OCI-LY7 (cell line): ENCODE measurements at regions not wholly inside any gene's neighbourhood (a gene's known extent, or its start where the extent isn't known, plus 50 kb on each side); places are given as distances from the start of the nearest gene placed in this dataset.

ENCODE experiments used
- BruUV-seq: library from RNA; stranded (reverse); fragments of 400-500 nt; replicated peaks from 2 replicates; lab custom pipeline; 2021; lab: Mats Ljungman, UMichigan
- CTCF ChIA-PET: fragments of 300-600 bp; sonication (Branson Sonifier 250); formaldehyde crosslinking; loops from one replicate; lab custom pipeline; 2022; ENCODE audit warnings: antibody characterized with exemption; ENCODE audit not compliant: unreplicated experiment; lab: Charles Lee
- POLR2A ChIA-PET: fragments of 300-600 bp; sonication (Branson Sonifier 250); formaldehyde crosslinking; loops from one replicate; lab custom pipeline; 2022; ENCODE audit warnings: antibody characterized with exemption; lab: Charles Lee
- DNase-seq: peaks from one replicate; pipeline ENCODE4 v3.0.0-alpha.2; 2015; ENCODE audit warnings: low spot score
- H2AFZ ChIP-seq: fragments of 200-600 bp; sonication (generic), shearing (Covaris generic); 2 replicates; pipeline ENCODE4 v1.6.1; 2014; ENCODE audit warnings: mild to moderate bottlenecking, antibody characterized with exemption, low read length, moderate library complexity
- H3K27ac ChIP-seq: fragments of 200-600 bp; sonication (generic); 2 replicates; pipeline ENCODE4 v1.5.1; 2014; ENCODE audit warnings: mixed run types, low read depth, mild to moderate bottlenecking, moderate library complexity, low read length, inconsistent platforms; ENCODE audit not compliant: poor library complexity, severe bottlenecking
- H3K36me3 ChIP-seq: fragments of 200-600 bp; sonication (generic); 2 replicates; pipeline ENCODE4 v1.6.1; 2014; ENCODE audit warnings: mild to moderate bottlenecking, antibody characterized with exemption, low read length, moderate library complexity, mixed read lengths; ENCODE audit not compliant: insufficient read depth
- H3K4me1 ChIP-seq: fragments of 200-600 bp; sonication (generic); 2 replicates; pipeline ENCODE4 v1.5.1; 2014; ENCODE audit warnings: mild to moderate bottlenecking, low read length; ENCODE audit not compliant: insufficient read depth, poor library complexity, severe bottlenecking
- H3K4me2 ChIP-seq: fragments of 200-600 bp; sonication (generic); 2 replicates; pipeline ENCODE4 v1.6.1; 2014; ENCODE audit warnings: mild to moderate bottlenecking, low read length
- H3K4me3 ChIP-seq: fragments of 200-600 bp; sonication (generic); 2 replicates; pipeline ENCODE4 v1.5.1; 2014; ENCODE audit warnings: mild to moderate bottlenecking, low read depth, low read length; ENCODE audit not compliant: poor library complexity, severe bottlenecking
- H3K79me2 ChIP-seq: fragments of 200-600 bp; sonication (generic); 2 replicates; pipeline ENCODE4 v1.6.1; 2016; ENCODE audit warnings: low read depth, mild to moderate bottlenecking, low read length, moderate library complexity, mixed read lengths; ENCODE audit not compliant: insufficient read depth
- H3K9me2 ChIP-seq: fragments of 200-600 bp; sonication (generic); 2 replicates; pipeline ENCODE4 v1.6.1; 2016; ENCODE audit warnings: mild to moderate bottlenecking, low read length, mixed read lengths; ENCODE audit not compliant: insufficient read depth
- H3K9me3 ChIP-seq: fragments of 200-600 bp; sonication (generic); 2 replicates; pipeline ENCODE4 v1.6.1; 2014; ENCODE audit warnings: mild to moderate bottlenecking, mixed run types, low read length, mixed read lengths
- H4K20me1 ChIP-seq: fragments of 200-600 bp; sonication (generic); 2 replicates; pipeline ENCODE4 v1.6.1; 2014; ENCODE audit warnings: mild to moderate bottlenecking, antibody characterized with exemption, low read length, moderate library complexity, mixed read lengths; ENCODE audit not compliant: insufficient read depth
- EZH2phosphoT487 ChIP-seq: fragments of 200-600 bp; sonication (generic); IDR thresholded peaks from 2 replicates; pipeline ENCODE4 v1.6.1; 2018; ENCODE audit warnings: low read depth, borderline replicate concordance, mild to moderate bottlenecking, mixed run types, antibody characterized with exemption, low read length, moderate library complexity, mixed read lengths
- intact Hi-C: fragments of 100-400 bp; cut with micrococcal nuclease; formaldehyde crosslinking; loops from one replicate; pipeline ENCODE4 v1.10.0; 2022; ENCODE audit not compliant: unreplicated experiment
- TF ChIP-seq, protein P1 (sequence below): fragments of 200-600 bp; sonication (generic); conservative IDR thresholded peaks from 2 replicates; pipeline ENCODE4 v1.5.1; 2014; ENCODE audit warnings: mild to moderate bottlenecking, antibody characterized with exemption, low read length, moderate library complexity, mixed read lengths

GRCh38 chr5:149432911-149433401 is 53.9 kb upstream of the IL17B start:
- ChIA-PET CTCF (no interaction called here), POLR2A (no interaction called here)
- Histone ChIP-seq H3K27ac (peak overlapping the region; percentile 20), H3K9me3 (no peaks in the 10 kb centered on the region), H3K36me3 (no peaks in the 10 kb centered on the region), H2AFZ (peak overlapping the region; percentile 29; the same call in 1 of the 2 replicates), H3K4me2 (no peak overlapping the region), H3K4me1 (peaks cover 26% of the 10 kb centered on the region), H3K4me3 (no peak overlapping the region), H4K20me1 (no peaks in the 10 kb centered on the region), H3K9me2 (no peaks in the 10 kb centered on the region), H3K79me2 (no peaks in the 10 kb centered on the region)
- TF ChIP-seq EZH2phosphoT487: no peak
- TF ChIP-seq, protein P1, sequence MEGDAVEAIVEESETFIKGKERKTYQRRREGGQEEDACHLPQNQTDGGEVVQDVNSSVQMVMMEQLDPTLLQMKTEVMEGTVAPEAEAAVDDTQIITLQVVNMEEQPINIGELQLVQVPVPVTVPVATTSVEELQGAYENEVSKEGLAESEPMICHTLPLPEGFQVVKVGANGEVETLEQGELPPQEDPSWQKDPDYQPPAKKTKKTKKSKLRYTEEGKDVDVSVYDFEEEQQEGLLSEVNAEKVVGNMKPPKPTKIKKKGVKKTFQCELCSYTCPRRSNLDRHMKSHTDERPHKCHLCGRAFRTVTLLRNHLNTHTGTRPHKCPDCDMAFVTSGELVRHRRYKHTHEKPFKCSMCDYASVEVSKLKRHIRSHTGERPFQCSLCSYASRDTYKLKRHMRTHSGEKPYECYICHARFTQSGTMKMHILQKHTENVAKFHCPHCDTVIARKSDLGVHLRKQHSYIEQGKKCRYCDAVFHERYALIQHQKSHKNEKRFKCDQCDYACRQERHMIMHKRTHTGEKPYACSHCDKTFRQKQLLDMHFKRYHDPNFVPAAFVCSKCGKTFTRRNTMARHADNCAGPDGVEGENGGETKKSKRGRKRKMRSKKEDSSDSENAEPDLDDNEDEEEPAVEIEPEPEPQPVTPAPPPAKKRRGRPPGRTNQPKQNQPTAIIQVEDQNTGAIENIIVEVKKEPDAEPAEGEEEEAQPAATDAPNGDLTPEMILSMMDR: no peak
- DNase-seq: no peak
- BruUV-seq: no TSS peak
- intact Hi-C loops: no loop called here

DNA sequence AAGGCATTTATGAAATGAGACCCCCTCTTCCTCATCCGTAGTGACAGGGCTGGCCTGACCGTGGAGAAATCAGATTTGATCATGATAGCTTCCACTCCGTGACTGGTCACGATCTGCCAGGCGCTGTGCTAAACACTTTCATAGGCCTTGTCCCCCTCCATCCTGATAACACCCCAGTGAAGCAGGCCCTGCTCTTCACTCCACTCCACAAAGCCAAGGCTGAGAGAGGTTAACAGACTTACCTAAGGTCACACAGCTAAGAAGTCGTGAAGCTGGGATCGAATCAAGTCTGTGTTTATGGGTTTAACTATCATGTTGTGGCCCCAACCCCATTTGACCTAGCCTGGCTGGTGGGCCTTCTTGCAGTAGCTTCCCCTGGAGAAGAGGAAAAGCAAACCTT is 53.3 kb upstream of the IL17B start:
- BruUV-seq: no TSS peak

More for the DNA sequence above, 53.3 kb upstream of the IL17B start:
- DNase-seq: no peak
- Histone ChIP-seq H3K9me2 (no peaks in the 10 kb centered on the region), H2AFZ (peak overlapping the region; percentile 21; the same call in 1 of the 2 replicates), H3K4me1 (peaks cover 26% of the 10 kb centered on the region), H3K36me3 (no peaks in the 10 kb centered on the region), H3K79me2 (no peaks in the 10 kb centered on the region), H3K27ac (no peak overlapping the region), H3K4me2 (no peak overlapping the region), H3K4me3 (no peak overlapping the region), H3K9me3 (no peaks in the 10 kb centered on the region), H4K20me1 (no peaks in the 10 kb centered on the region)
- TF ChIP-seq, protein P1: no peak
- TF ChIP-seq EZH2phosphoT487: no peak
- intact Hi-C loops: no loop called here
- ChIA-PET CTCF (no interaction called here), POLR2A (no interaction called here)
